ENCODE measurements at regions not wholly inside any gene's neighbourhood (a gene's known extent, or its start where the extent isn't known, plus 50 kb on each side); places are given as distances from the start of the nearest gene placed in this dataset.

DNA sequence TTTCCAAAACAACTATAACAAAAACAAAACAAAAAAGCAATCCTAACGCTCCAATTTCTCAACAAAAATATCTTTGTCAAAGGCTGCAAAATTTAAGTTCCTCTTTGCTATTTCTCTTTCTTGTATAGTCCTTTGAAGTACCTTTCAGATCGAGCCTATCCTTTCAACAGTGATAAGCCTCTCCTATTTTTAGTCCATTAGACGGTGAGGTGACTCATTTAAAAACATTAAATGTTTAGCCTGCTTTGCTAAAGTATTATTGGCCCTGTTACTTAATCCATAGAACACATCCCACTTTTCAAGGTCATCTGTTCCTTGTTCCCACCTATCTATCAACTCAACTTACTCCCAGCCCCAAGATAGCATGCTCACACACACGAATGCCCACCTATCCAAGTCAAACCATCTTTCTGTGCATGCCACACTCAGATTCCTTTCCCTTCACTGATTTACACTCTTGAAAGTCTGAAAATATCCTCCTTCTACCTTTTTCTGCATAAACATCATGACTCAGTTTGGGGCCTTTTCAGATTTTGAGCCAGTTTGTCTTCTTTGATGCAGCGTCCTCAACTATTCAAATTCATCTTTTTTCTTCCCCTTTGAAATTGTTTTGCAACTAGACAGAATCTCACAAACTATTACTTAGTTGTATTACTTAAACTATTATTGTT lies 224.9 kb upstream of the TMEM229A start:
- TF ChIP-seq, protein P1, sequence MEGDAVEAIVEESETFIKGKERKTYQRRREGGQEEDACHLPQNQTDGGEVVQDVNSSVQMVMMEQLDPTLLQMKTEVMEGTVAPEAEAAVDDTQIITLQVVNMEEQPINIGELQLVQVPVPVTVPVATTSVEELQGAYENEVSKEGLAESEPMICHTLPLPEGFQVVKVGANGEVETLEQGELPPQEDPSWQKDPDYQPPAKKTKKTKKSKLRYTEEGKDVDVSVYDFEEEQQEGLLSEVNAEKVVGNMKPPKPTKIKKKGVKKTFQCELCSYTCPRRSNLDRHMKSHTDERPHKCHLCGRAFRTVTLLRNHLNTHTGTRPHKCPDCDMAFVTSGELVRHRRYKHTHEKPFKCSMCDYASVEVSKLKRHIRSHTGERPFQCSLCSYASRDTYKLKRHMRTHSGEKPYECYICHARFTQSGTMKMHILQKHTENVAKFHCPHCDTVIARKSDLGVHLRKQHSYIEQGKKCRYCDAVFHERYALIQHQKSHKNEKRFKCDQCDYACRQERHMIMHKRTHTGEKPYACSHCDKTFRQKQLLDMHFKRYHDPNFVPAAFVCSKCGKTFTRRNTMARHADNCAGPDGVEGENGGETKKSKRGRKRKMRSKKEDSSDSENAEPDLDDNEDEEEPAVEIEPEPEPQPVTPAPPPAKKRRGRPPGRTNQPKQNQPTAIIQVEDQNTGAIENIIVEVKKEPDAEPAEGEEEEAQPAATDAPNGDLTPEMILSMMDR (IDR thresholded peaks at IDR 0.05 in 4 of 5, conservative IDR thresholded peaks at IDR 0.05 in 1 of 5) = no peak
- TF ChIP-seq POLR2A (IDR thresholded peaks at IDR 0.05) = no peak
